HG02973 (cell line): ENCODE measurements at regions not wholly inside any gene's neighbourhood (a gene's known extent, or its start where the extent isn't known, plus 50 kb on each side); places are given as distances from the start of the nearest gene placed in this dataset.
"Not testable (repeated sequence)": the region's sequence is repeated elsewhere in the genome, so short reads cannot be mapped to it uniquely, and the experiment has no call there.

Source experiments
- ATAC-seq: cut with Tn5 transposase; IDR thresholded peaks from one replicate; pipeline ENCODE4 v1.9.1; 2021; ENCODE audit warnings: moderate library complexity; ENCODE audit not compliant: unreplicated experiment

DNA sequence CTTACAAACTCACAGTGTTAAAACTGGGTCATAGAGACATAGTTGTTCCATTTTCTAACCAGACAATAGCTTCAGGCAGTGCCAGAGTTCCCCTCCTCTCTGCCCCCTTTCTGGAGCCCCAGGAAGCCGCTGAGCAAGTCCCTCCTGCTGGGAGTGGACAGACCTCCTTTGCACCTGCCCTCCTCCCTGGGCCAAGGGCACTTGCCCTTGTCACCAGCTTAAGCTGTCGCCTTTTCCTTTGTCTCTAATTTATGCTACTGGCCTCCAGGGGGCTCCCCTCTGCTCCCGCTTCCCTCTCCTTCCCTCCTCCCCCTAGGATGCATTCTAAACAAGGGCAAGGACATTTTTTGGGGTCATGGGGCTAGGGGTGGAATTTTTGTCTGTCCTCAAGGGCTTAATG is 182.4 kb downstream of the MIS18A start:
- ATAC-seq = no peak

DNA sequence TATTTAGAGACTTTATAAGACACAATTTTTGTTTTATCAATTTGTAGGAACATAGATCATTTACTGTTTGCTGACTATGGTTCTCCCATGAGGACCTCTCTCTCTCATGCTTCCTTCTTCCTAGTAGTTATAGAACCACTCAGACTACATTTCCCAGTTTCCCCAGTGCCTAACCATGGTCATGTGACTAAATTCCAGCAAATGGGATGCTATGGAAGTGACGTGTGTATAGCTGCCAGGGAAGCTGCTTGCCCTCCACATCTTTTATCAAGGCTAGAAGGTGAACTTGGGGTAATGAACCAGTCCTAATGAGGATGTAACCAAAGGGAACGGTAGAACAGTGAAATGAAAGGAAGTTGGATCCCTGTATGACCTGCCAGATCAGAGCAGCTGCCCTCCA is 184.0 kb downstream of the MIS18A start:
- ATAC-seq = no peak

DNA sequence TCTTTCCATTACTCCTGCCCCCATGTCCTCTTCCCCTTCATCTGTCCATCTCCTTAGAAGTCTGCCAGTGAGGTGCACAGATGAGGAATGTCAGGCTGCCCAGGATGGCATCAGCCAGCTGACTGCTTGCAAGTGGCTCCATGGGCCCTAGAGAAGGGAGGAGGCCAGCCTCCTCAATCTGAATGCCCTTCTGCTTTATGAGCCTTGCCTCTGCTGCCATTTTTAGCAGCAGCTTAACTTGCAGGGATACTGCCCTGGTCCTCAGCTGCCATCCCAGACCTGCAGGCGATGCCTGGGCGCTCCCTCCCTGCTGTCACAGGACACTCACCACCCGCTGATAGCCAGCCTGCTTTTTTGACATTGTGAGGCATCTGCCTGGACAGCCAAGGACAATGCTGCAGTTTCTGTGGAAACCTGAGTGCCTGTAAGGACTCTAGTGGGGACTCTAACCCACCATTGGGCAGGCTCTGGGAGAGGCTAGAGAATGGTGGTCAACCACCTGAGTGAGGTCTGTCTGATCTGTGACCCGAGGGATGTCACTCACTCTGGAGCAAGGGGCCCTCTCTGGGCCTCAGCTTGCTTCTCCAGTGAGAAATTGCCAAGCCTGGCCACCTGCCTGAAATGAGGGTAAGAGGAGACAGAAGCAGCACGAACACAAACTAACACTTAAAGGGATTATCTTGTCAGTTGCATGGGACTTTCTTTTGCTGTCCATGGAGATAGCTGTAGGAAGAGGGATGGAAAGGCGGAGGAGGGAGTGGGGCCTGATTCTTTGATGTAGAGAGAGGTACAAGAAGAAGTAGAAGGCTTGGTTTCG is 185.0 kb downstream of the MIS18A start:
- no peak for ATAC-seq

DNA sequence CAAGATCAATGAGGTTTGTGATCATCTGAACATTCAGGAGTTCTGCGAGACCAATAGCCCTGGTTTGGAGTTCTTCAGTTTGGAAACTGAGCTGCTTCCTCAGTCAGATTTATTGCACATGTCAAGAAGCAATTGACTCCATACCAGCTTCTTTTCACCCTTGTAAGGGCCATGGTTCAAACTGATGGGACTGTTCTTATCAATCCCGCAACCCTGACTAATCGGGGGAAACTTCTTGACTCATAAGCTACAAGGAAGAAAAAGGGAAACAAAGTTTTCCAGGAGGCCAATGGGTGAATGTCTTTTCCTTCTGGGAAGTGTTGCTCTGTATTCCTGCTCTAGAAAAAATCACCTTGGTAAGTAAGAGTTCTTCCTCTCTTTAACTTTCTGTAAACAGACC is 187.9 kb downstream of the MIS18A start:
- no peak for ATAC-seq

DNA sequence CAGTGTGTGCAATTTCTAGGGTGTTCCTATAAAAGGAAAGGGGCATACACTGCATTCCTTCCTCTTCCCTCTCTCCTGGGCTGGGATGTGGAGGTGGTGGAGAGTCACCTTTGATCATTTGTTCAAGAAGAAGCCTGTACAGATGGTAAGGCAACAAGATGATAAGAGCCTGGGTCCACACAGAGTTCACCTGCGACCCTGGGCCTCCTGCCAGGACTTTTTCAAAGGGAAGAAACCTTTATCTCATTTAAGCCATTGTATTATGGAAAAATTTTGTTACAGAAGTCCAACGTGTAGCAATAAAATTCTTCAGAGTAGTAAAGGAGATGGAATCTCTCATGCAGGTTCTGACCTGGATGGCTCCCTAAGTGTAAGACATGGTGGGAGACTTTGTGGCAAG is 189.1 kb downstream of the MIS18A start:
- no peak for ATAC-seq

DNA sequence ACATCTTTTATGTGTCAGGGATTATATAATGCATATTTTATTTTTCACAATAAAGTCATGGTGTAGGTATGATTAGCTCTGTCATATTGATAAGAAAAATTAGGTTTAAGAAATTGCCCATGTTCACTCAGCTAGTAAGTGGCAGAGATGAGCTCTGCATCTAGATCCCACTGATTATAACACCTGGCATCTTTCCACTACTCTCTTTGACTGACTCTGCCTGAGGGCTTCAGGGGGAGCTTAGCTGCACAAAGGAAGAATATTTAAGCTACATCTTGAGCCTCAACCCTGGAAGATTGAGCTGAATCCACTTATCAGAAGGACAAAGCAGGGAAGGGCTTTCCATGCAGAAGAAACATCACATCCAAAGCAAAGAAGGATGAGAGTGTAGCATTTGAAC is 190.4 kb downstream of the MIS18A start:
- ATAC-seq = no peak

DNA sequence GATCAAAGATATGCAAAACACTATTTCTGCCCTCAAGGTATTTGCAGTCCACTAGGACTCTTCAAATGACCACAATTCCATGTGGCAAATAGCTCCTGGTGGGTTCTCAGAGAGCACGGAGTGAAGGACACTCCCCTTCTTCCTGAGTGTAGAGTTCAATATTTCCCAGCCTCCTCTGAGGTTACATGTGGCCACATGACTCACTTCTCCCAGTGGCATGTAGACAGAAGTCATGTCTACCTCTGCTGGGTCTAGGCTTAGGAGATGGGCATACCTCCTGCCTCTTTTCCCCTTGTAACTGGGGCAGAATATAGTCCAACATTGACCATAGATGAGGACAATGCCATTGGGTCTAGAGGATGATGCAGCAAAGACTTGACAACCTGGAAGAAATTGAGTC is 191.4 kb downstream of the MIS18A start:
- ATAC-seq = no peak

DNA sequence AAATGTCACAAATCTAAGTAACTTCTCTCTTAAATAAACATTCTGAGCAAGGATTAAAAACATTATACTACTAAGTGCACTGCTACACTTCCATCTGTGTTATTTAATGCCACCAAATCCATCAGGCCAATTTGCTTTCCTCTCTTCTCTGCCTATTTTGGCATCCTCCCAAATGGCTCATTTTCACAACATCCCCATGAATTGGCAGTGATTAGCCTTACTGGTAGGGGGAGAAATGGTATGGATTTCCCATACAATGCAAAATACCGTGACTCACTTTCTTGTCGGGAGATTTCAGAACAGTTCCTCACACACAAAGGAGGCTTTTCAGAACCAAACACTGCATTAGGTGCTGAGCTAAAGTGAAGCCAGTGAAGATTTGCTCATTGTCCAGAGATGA is 195.7 kb downstream of the MIS18A start:
- ATAC-seq = no peak

DNA sequence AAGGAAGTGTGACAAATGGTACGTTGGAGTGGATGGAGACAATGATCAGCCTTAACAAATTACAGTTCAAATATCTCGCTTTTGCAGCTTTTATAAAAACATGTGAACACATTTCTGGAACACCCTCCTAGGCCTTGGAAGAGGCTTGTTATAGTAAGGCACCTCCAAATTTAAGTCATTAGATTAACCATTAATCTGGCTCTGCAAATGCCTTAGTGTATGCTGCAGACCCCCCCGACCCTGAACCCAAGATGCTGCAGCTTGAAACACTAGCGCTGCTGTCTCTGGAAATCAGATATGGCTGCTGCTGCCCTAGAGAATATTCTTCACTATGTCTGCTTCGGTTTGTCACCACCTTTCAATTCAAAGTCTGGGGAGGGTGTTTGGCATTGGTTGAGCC is 196.4 kb downstream of the MIS18A start:
- no peak for ATAC-seq

DNA sequence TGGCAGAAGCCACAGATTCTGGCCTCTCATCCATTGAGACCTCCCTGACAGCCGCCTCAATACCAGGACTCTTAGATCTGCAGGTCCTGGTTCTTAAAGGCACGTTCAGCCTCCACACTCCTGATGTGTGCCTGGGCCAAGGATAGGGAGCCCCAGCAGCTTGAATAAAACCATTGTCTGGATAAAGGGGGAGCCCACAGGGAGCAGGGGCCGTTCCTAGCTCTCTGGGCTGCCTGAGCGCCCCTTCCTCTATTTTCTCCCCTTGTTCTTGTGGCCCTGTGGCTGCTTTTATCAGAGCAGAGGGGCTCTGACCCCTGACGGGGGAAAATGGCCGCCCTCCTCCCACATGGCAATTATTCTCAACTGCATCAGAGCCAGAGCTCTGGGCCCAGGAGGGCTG is 200.8 kb downstream of the HUNK start:
- no peak for ATAC-seq

DNA sequence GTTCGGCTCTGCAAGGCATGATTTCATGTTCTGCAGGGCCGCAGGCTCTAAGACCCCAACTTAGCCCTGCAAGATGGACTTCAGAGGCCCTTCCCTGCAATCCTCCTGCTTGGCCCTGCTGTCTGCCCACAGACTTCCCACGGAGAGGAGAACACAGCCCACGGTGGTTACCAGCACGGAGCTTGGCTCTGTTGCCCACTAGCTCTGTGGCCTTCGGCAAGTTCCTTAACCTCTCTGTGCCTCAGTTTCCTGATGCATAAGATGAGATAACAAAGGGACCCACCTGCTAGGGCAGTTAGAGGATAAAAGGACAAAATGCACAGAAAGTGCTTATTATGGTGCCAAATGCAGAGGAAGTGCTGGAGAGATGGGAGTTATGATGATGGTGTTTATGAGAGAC is 200.4 kb downstream of the HUNK start:
- no peak for ATAC-seq

DNA sequence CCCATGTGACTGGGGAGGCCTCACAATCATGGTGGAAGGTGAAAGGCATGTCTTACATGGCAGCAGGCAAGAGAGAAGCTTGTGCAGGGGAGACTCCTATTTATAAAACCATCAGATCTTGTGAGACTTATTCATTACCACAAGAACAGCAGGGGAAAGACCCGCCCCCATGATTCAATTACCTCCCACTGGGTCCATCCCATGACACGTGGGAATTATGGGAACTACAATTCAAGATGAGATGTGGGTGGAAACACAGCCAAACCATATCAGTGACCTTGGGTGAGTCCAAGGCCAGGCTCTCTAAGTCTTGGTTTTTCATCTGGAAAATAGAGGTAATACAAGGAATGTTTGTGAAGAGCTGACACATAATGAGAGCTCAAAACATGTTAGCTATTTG is 198.8 kb downstream of the HUNK start:
- not testable (repeated sequence) for ATAC-seq

DNA sequence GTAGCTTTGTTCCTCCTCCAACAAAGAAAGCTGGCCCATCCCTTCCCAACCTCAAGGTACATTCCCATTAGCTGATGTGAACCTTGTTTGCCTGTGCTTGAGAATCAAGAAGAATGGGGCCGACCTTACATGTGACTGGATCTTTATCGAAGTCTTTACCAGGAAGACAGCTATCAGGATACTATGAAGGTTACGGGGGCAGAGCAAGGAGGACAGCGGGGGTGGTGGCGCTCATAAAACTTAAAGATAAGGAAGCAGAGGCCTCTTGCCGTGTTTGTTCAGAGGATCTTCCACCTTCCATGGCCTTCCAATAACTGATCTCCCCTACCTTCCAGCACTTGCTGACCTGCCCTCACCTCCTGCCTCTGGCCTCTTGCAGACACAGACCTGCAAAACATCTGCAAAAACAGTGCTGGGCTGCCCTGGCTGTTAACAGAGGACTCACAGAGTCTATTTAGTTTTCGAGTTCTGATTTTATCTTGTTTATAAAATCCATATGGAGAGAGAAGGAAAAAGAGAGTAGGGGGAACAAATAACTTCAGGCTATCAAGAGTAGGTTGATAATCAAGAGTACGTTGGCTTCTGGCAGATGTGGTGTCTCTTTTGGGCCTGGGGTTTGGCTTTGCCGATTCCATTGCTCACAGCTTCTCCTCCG is 198.0 kb downstream of the HUNK start:
- ATAC-seq = no peak

DNA sequence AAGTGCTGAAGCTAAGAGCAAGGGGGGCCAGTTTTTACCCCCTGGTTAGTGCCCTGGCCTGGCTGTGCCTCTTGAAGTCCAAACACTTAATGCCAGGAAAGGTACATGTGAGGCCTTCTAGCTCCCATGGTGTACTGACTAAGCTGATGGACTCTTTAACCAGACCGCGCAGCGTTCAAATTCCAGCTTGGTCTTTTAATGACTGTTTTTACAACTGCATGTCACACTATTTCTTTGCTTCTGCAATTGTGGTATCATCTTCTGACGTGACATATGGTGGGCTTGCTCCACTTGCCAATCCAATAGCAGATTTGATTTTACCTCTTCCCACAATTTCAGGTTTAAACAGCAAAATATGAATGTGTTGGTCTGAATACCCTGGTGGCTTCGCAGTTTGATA is 197.3 kb downstream of the HUNK start:
- ATAC-seq = no peak

DNA sequence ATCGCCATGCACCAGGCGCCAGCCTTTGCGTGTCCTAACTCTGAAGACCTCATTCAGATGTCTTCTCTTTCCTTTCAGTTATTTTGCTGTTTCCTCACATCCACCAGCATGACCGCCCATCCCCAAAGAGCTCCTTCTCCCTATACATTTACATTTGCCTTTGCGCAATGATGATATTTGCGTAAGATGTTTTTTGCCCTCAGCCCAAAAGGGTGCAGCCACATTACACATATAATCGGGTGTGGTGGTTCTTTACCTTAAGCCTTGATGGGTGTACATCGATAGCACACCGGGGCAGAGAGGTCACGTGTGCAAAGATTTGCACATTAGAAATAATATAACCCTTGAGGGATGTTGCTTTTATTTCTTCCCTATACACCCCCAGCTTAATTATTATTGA is 192.8 kb downstream of the HUNK start:
- ATAC-seq = no peak

DNA sequence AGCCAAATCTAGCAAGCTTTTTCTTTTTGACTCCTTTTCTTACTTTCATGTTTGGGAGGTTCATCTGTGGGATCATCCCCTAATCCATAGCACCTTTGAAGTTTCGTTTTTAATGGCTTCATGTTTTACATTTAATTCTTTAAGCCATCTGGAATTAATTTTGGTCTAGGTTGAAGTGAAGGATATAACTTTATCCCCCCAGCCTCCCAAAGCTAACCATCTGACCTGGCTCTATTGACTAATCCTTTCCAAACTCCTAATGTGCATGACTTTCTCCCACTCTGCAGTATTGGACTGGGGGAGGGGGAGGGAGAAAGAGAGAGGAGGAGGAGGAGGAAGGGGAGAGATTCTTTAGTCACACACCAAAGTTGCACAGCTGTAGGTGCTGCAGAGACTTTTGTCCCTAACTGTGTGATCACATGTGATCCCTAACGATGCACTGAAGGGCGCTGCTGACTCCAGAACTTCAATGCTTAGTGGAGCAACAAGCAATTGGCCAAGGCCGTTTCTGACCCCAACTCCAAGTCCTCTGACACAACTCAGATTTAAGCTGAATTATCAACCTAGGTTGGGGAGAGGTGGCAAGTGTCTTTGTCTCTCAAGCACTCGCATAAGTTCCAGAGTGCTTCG is 191.6 kb downstream of the HUNK start:
- ATAC-seq = no peak

DNA sequence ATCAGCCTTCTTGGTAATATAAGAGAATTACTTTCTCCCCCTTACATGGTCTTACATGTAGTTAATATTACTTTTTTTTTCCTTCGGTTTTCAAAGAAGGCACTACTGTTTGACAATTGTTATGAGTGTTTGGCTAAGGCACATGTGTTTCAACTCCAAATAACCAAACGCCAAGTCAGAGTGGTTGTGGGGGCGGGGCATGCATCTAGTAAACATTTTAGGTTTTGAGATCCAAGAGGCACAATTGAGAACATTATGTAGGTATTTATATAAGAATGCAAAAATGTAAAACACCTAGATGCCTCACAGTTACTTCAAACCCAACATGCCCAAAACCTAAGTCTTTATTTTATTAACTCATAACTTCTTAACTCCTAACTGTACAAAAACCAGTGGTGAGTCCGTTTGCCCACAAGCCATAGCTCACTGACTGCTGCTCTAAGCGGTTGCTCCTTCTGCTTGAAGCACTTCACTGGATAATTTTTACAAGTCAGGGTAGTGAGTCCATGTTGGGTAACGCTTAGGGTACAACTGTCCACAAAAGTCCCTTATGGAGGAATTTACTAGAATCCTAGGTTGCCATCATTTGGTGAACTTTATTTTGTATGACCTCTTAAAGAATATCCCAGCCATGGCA is 189.9 kb downstream of the HUNK start:
- no peak for ATAC-seq

DNA sequence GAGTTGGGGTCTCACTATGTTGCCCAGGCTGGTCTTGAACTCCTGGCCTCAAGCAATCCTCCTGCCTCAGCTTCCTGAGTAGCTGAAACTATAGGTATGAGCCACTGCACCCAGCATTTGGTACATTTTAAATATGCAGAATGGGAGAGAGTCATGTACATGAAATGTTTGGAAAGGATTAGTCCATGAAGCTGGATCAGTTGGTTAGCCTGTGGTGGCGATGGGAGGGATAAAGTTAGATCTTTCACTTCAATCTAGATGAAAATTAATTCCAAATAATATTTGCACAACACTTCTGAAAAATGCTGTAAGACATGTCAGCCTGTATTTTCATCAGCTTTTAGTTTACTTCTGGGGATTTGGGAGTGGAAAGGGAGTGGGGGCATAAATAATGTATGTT is 188.9 kb downstream of the HUNK start:
- ATAC-seq = no peak

DNA sequence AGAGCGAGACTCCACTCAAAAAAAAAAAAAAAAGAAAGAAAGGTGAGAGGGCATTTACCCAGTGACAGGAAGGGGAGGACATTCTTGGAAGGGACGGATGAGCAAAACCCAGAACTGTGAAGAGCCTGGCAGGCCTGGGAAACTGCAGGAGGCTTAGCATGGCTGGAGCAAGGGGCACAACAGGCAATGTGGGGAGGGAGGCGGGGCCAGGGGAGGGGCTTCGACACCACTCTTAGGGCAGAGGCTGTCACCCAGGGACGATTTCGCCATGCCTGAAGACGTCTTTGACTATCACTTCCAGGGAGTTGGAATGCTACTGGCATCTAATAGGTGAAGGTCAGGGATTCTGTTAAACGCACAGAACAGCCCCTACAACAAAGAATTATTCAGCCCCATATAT is 184.0 kb downstream of the HUNK start:
- ATAC-seq = no peak

DNA sequence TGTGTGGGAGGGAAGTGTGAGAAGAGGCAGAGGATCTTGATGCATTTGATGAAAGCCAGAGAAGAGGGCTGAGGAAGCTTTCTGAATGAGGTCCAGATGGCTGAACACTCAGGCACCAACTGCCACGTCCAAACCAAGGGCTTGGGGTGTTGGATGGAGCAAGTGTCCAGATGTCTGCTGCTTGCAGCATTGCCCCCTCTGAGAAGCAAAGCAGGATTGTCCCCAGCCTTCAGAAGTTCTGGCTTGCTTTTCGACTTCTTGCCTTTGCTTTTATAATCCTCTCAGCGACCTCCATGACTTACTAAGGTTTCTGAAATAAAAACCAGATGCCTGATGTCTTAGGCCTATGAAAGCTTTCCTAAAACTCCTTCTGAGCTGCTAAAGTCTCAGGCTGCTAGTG is 182.5 kb downstream of the HUNK start:
- ATAC-seq = no peak
